ENCODE measurements at regions not wholly inside any gene's neighbourhood (a gene's known extent, or its start where the extent isn't known, plus 50 kb on each side); places are given as distances from the start of the nearest gene placed in this dataset.

GRCh38 chr2:128981353-128981752, 662.7 kb upstream of the HS6ST1 start:
- CTCF ChIA-PET: no interaction called here
- no peaks in the 10 kb centered on the region for H3K9me2 ChIP-seq (ENCODE audit: insufficient read depth)
- BruUV-seq (replicated peaks): no TSS peak

GRCh38 chr2:128982001-128982400, 663.3 kb upstream of the HS6ST1 start:
- Histone ChIP-seq H3F3A (ENCODE audit: insufficient read depth, low read depth) (no peaks in the 10 kb centered on the region), H4K20me1 (ENCODE audit: insufficient read depth) (no peaks in the 10 kb centered on the region), H3K4me1 (replicated peaks; ENCODE audit: insufficient read depth) (no peaks in the 10 kb centered on the region), H3K27me3 (ENCODE audit: insufficient read depth, low read depth) (peaks cover 38% of the 10 kb centered on the region; the same call in 1 of the 2 replicates), H3K9me3 (ENCODE audit: insufficient read depth, low read depth) (no peaks in the 10 kb centered on the region), H3K27ac (no peak overlapping the region), H3K36me3 (ENCODE audit: low read depth) (no peaks in the 10 kb centered on the region), H3K4me2 (no peak overlapping the region), H3K9me2 (ENCODE audit: insufficient read depth) (no peaks in the 10 kb centered on the region), H3K79me2 (ENCODE audit: low read depth) (no peaks in the 10 kb centered on the region), H2AFZ (no peak overlapping the region), H3K4me3 (no peak overlapping the region)
- TF ChIP-seq CTCF (conservative IDR thresholded peaks at IDR 0.05) (no peak), EZH2 (IDR thresholded peaks at IDR 0.05; ENCODE audit: low read depth) (no peak)
- intact Hi-C loops (cut with micrococcal nuclease; ENCODE audit: unreplicated experiment): no loop called here
- BruUV-seq (replicated peaks): no TSS peak
- ChIA-PET POLR2A (ENCODE audit: unreplicated experiment) (no interaction called here), CTCF (no interaction called here)
- DNase-seq: no peak

More at GRCh38 chr2:128981353-128981752, 662.7 kb upstream of the HS6ST1 start:
- Histone ChIP-seq H3K27me3 (ENCODE audit: insufficient read depth, low read depth) (peaks cover 43% of the 10 kb centered on the region; the same call in 1 of the 2 replicates), H3K4me3 (no peak overlapping the region), H3K36me3 (ENCODE audit: low read depth) (no peaks in the 10 kb centered on the region), H2AFZ (no peak overlapping the region), H3K9me3 (ENCODE audit: insufficient read depth, low read depth) (no peaks in the 10 kb centered on the region), H3K4me1 (replicated peaks; ENCODE audit: insufficient read depth) (no peaks in the 10 kb centered on the region), H3F3A (ENCODE audit: insufficient read depth, low read depth) (no peaks in the 10 kb centered on the region), H3K4me2 (no peak overlapping the region), H3K27ac (no peak overlapping the region), H4K20me1 (ENCODE audit: insufficient read depth) (no peaks in the 10 kb centered on the region), H3K79me2 (ENCODE audit: low read depth) (no peaks in the 10 kb centered on the region)
- TF ChIP-seq CTCF (conservative IDR thresholded peaks at IDR 0.05): no peak
- no peak for TF ChIP-seq EZH2 (IDR thresholded peaks at IDR 0.05; ENCODE audit: low read depth)
- POLR2A ChIA-PET (ENCODE audit: unreplicated experiment): no interaction called here
- DNase-seq: no peak
- intact Hi-C loops (cut with micrococcal nuclease; ENCODE audit: unreplicated experiment): no loop called here

- Histone ChIP-seq H3K4me1 (replicated peaks; ENCODE audit: insufficient read depth) (no peaks in the 10 kb centered on the region), H3K4me3 (no peak overlapping the region), H3K27ac (no peak overlapping the region), H3K4me2 (no peak overlapping the region), H3F3A (ENCODE audit: insufficient read depth, low read depth) (no peaks in the 10 kb centered on the region), H3K79me2 (ENCODE audit: low read depth) (no peaks in the 10 kb centered on the region), H3K36me3 (ENCODE audit: low read depth) (no peaks in the 10 kb centered on the region), H4K20me1 (ENCODE audit: insufficient read depth) (no peaks in the 10 kb centered on the region), H3K27me3 (ENCODE audit: insufficient read depth, low read depth) (peaks cover 38% of the 10 kb centered on the region; the same call in 1 of the 2 replicates), H3K9me3 (ENCODE audit: insufficient read depth, low read depth) (no peaks in the 10 kb centered on the region), H2AFZ (no peak overlapping the region), H3K9me2 (ENCODE audit: insufficient read depth) (no peaks in the 10 kb centered on the region)
- intact Hi-C loops (cut with micrococcal nuclease; ENCODE audit: unreplicated experiment): no loop called here
- ChIA-PET CTCF (no interaction called here), POLR2A (ENCODE audit: unreplicated experiment) (no interaction called here)
- no TSS peak for BruUV-seq (replicated peaks)
- no peak for TF ChIP-seq EZH2 (IDR thresholded peaks at IDR 0.05; ENCODE audit: low read depth)
- TF ChIP-seq CTCF (conservative IDR thresholded peaks at IDR 0.05): no peak
- no peak for DNase-seq
Measured at GRCh38 chr2:128982670-128983069, 664.0 kb upstream of the HS6ST1 start.
